Stomach (tissue), 4 donors: ENCODE measurements at regions not wholly inside any gene's neighbourhood (a gene's known extent, or its start where the extent isn't known, plus 50 kb on each side); places are given as distances from the start of the nearest gene placed in this dataset.

ENCODE experiments used
- EP300 ChIP-seq: sonication (generic); formaldehyde crosslinking; IDR thresholded peaks from one replicate; pipeline ENCODE4 v1.6.1; 2017; ENCODE audit warnings: antibody characterized with exemption
- POLR2A ChIP-seq, 4 donors: fragments of 450-650 bp; IDR thresholded peaks; one replicate each; pipeline ENCODE4 v1.6.1; 2016; ENCODE audit warnings: antibody characterized with exemption in 4 of 4, control low read depth in 2 of 4, mild to moderate bottlenecking in 1 of 4, moderate library complexity in 1 of 4
- POLR2AphosphoS5 ChIP-seq, 3 donors: sonication (generic); formaldehyde crosslinking; IDR thresholded peaks; one replicate each; pipeline ENCODE4 v1.6.1; 2016; ENCODE audit warnings: antibody characterized with exemption in 3 of 3
- TF ChIP-seq, protein P1 (sequence below), 7 experiments: fragments of 450-650 bp in 4 of 7; fragments of 200-600 bp in 3 of 7; sonication (generic) in 3 of 7; IDR thresholded peaks; one replicate each; pipeline ENCODE4 v1.5.1; 2016 to 2019; ENCODE audit warnings: antibody characterized with exemption in 7 of 7, control low read depth in 2 of 7, mild to moderate bottlenecking in 1 of 7

DNA sequence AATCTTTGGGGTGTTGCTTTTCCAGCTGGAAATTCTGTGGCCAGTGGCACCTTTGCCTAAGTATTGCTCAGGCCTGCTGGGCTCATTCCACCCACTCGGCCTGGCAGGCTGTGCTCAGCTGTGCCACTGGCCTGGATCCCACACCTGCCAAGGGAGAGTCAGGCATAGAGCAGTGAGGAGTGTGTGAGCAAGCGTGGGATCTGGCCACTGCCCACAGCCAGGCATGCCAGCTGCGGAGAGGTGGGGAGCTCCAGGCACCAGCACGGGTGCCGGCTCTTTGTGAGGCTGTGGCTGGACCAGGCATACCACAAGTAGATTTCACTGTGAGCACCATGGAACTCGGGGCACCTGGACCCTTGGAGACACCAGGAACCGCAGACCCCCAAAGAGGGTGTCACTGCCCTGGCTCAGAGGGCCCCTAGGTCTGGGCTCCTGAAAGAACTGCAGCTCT, 118.1 kb upstream of the MAP2 start:
- TF ChIP-seq, protein P1, sequence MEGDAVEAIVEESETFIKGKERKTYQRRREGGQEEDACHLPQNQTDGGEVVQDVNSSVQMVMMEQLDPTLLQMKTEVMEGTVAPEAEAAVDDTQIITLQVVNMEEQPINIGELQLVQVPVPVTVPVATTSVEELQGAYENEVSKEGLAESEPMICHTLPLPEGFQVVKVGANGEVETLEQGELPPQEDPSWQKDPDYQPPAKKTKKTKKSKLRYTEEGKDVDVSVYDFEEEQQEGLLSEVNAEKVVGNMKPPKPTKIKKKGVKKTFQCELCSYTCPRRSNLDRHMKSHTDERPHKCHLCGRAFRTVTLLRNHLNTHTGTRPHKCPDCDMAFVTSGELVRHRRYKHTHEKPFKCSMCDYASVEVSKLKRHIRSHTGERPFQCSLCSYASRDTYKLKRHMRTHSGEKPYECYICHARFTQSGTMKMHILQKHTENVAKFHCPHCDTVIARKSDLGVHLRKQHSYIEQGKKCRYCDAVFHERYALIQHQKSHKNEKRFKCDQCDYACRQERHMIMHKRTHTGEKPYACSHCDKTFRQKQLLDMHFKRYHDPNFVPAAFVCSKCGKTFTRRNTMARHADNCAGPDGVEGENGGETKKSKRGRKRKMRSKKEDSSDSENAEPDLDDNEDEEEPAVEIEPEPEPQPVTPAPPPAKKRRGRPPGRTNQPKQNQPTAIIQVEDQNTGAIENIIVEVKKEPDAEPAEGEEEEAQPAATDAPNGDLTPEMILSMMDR (IDR thresholded peaks at IDR 0.05), result no peak
- TF ChIP-seq POLR2A (IDR thresholded peaks at IDR 0.05) (no peak), POLR2AphosphoS5 (IDR thresholded peaks at IDR 0.05) (no peak), EP300 (no peak)
